HG03159 (cell line): ENCODE measurements at regions not wholly inside any gene's neighbourhood (a gene's known extent, or its start where the extent isn't known, plus 50 kb on each side); places are given as distances from the start of the nearest gene placed in this dataset.
"Not testable (repeated sequence)": the region's sequence is repeated elsewhere in the genome, so short reads cannot be mapped to it uniquely, and the experiment has no call there.

Source experiments
- ATAC-seq: cut with Tn5 transposase; IDR thresholded peaks from one replicate; pipeline ENCODE4 v1.9.1; 2021; ENCODE audit warnings: mild to moderate bottlenecking, moderate library complexity; ENCODE audit not compliant: unreplicated experiment

GRCh38 chr2:132272713-132273112 is 111.0 kb upstream of the ANKRD30BL start:
- no peak for ATAC-seq

GRCh38 chr2:132273585-132273984 is 111.8 kb upstream of the ANKRD30BL start:
- not testable (repeated sequence) for ATAC-seq

- ATAC-seq: no peak
Measured at GRCh38 chr2:132274000-132274399, 112.2 kb upstream of the ANKRD30BL start.

- no peak for ATAC-seq
Measured at GRCh38 chr2:132275396-132275795, 113.6 kb upstream of the ANKRD30BL start.

- no peak for ATAC-seq
Measured at GRCh38 chr2:132276571-132276981, 114.8 kb upstream of the ANKRD30BL start.

- no peak for ATAC-seq
Measured at GRCh38 chr2:132278267-132278666, 116.5 kb upstream of the ANKRD30BL start.

- no peak for ATAC-seq
Measured at GRCh38 chr2:132279344-132279743, 117.6 kb upstream of the ANKRD30BL start.

GRCh38 chr2:132279930-132280615 is 118.3 kb upstream of the ANKRD30BL start:
- no peak for ATAC-seq

GRCh38 chr2:132280912-132281311 is 119.2 kb upstream of the ANKRD30BL start:
- no peak for ATAC-seq

- not testable (repeated sequence) for ATAC-seq
Measured at GRCh38 chr2:132282104-132282503, 120.4 kb upstream of the ANKRD30BL start.

- no peak for ATAC-seq
Measured at GRCh38 chr2:132282911-132283310, 121.2 kb upstream of the ANKRD30BL start.

GRCh38 chr2:132286289-132286911 is 124.6 kb upstream of the ANKRD30BL start:
- ATAC-seq: not testable (repeated sequence)

- not testable (repeated sequence) for ATAC-seq
Measured at GRCh38 chr2:132287910-132288309, 126.2 kb upstream of the ANKRD30BL start.

- not testable (repeated sequence) for ATAC-seq
Measured at GRCh38 chr2:132289138-132289537, 127.4 kb upstream of the ANKRD30BL start.

- ATAC-seq: not testable (repeated sequence)
Measured at GRCh38 chr2:132289812-132290211, 126.8 kb upstream of the GPR39 start.

- not testable (repeated sequence) for ATAC-seq
Measured at GRCh38 chr2:132300592-132301378, 115.8 kb upstream of the GPR39 start.

GRCh38 chr2:132304661-132305380 is 111.8 kb upstream of the GPR39 start:
- ATAC-seq: not testable (repeated sequence)

GRCh38 chr2:132307613-132308198 is 108.9 kb upstream of the GPR39 start:
- not testable (repeated sequence) for ATAC-seq

GRCh38 chr2:132309203-132309602 is 107.4 kb upstream of the GPR39 start:
- ATAC-seq: not testable (repeated sequence)

GRCh38 chr2:132315546-132315945 is 101.1 kb upstream of the GPR39 start:
- not testable (repeated sequence) for ATAC-seq
